Epithelial cell of prostate (primary cell): ENCODE measurements at regions not wholly inside any gene's neighbourhood (a gene's known extent, or its start where the extent isn't known, plus 50 kb on each side); places are given as distances from the start of the nearest gene placed in this dataset.
"Not testable (repeated sequence)": the region's sequence is repeated elsewhere in the genome, so short reads cannot be mapped to it uniquely, and the experiment has no call there.

Experiments
- DNase-seq: peaks from one replicate; pipeline ENCODE4 v3.0.0-alpha.2; 2011; ENCODE audit warnings: low read depth, low spot score
- H3K27ac ChIP-seq: fragments of 450-650 bp; 2 replicates; pipeline ENCODE4 v1.5.1; 2017; ENCODE audit warnings: mild to moderate bottlenecking

DNA sequence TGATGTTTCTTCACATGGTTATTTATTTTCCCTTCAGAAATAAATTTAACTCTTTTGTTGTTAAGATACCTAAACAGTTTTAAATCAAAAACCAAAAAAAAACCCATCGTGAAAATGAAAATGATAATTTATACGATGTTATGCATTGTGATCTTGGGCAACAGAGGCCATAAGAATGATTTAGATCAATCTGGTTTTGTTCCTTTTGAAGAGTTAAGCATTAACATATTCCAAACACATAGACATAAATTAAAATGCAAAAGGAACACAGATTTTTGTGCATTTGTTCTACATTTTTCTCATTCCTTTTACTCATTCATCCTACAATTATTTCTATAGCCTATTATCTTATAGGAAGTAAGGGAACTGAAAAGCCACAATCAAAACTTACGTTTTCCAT lies 226.1 kb upstream of the SEMA3D start:
- no peak for DNase-seq
- H3K27ac ChIP-seq: no peak overlapping the region

DNA sequence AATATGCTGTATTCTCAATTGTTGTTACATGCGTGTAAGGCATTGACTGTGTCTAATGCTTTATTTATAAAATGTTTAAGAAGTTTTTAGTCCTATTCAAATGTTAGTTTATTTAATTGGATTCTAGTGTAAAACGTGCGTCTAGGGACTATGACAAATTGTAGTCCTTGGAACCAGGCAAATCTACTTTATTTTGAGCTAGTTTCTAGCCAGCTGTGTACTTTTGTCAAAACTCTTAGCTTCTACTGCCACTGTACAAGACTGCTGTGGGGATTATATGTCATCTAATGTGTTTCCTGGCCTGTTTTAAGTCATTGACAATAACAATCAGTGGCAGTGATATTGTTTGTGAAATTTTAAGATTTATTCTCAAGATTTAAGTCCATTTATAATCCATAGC lies 220.5 kb upstream of the SEMA3D start:
- H3K27ac ChIP-seq: no peak overlapping the region
- DNase-seq: no peak

DNA sequence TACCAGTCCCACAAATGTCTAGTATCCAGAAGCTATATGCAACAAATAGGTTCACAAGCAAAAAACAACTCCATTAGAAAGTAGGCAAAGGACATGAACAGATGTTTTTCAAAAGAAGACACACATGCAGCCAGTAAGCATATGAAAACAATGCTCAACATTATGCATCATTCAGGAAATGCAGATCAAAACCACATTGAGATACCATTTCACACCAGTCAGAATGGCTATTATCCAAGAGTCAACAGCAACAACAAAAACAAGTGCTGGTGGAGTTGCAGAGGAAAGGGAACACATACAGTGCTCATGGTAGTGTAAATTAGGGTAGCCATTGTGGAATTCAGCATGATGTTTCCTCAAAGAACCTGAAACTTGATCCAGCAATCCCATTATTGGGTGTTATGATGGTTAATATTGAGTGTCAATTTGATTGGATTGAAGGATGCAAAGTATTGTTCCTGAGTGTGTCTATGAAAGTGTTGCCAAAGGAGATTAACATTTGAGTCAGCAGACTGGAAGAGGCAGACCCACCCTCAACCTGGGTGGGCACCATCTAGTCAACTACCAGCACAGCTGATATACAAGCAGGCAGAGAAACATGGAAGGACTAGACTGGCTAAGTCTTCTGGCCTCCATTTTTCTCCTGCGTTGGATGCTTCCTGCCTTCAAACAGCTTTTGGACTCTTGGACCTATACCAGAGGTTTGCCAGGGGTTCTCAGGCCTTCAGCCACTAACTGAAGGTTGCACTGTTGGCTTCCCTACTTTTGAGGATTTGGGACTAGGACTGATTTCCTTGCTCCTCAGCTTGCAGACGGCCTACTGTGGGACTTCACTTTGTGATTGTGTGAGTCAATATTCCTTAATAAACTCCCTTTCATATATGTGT lies 218.4 kb upstream of the SEMA3D start:
- no peak for DNase-seq
- no peak overlapping the region for H3K27ac ChIP-seq

DNA sequence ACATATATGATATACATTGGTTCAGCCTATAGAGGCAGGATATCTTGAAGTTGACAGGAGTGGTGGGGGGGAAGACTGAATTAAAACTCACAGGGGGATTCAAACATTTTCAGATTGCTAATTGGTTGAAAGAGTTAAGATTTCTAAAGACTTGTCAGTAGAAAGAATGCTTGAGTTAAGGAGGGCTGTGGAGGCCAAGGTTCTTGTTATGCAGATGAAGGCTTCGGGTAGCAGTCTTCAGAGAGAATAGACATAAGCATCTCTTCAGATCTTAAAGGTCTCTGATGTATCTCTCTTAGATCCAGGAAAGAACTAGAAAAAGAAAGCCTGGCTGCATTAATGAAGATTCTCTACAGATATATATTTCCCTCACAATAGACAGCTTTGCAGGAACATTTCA lies 209.8 kb upstream of the SEMA3D start:
- DNase-seq: no peak
- no peak overlapping the region for H3K27ac ChIP-seq

DNA sequence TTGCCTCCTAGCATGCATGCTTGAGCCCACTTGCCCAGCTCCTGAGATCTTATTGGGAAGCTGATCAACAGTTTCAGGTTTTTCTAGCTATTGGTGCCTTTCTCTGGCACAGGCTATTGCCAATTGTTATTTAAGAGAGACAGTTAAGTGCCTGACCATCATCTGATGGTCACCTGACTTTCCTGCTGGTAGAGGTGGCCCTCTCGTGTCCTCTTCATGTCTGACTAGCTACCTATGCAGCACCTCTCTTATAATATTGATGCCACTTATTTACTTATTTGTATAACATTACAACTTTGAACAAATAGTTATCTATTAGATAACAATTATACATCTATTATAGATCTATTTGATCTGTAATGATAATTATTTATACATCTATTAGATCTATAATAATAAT lies 205.9 kb upstream of the SEMA3D start:
- no peak for DNase-seq
- H3K27ac ChIP-seq: no peak overlapping the region

DNA sequence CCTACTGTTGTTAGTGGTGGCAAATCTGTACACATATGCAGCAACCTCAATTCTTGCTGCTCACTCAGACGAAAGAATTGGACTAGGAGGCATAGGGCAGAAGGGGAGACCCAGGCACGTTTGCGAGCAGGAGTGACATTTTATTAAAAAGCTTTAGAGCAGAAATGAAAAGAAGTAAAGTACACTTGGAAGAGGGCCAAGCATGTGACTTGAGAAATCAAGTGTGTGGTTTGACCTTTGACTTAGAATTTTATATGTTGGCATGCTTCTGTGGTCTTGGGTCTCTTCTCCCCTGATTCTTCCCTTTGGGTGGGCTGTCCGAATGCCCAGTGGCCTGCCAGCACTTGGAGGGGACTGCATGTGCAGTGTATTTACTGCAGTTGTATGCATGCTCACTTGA lies 205.5 kb upstream of the SEMA3D start:
- H3K27ac ChIP-seq: no peak overlapping the region
- DNase-seq: no peak

DNA sequence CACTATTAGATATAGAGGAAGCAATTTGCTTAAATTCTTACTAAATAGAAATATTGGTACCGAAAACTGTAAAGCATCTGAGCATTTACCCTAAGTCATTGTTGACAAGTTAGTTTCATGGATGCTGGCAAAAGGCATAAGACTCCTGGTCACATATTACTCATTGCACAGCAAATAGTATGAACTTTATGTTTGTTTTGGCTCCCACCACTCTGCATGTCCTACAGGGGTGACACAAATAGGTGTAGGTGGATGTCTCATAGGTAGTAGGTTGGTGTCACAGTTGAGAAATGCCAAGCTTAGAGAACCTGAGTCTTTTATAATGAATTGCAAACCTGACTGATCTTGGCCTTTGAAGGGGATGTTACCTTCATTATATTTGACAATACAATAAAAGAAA lies 199.6 kb upstream of the SEMA3D start:
- no peak for DNase-seq
- H3K27ac ChIP-seq: no peak overlapping the region

DNA sequence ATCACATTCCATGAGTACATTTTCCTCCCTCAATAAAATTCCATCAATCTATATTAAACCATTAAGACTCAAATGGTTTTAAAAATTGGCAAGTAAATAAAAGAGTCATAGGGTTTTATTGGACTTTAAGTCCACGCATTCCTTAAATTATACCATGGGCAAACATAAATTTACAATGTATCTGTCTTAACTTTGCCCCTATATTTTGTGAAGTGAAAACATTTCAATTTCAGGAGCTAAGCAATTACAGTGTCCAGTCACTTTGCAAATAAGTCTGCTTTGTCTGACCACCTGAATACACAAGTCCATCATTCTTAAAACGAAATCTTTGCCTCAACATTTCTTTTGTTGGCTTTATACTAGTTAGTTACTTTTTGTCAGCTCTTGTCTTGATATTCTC lies 197.5 kb upstream of the SEMA3D start:
- no peak for DNase-seq
- no peak overlapping the region for H3K27ac ChIP-seq

DNA sequence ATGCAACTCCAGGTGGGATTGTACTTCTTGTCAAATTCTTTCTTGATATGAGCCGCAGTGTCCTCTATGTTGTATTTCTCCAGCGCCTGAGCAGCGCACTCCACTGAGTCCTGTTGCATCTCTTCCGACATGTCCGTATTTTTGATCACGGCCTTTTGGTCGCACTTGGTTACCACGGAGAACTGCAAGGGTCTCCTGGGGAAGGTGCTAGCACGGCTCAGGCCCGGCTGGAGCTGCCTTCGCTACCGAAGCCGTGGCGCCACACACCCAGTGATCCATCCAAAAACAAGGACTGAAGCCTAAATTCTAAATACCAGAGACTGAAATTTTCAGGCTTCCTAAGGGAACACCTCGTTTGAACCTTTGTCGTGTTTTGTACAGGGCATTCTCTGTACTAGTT lies 194.4 kb upstream of the SEMA3D start:
- DNase-seq: no peak
- H3K27ac ChIP-seq: no peak overlapping the region

DNA sequence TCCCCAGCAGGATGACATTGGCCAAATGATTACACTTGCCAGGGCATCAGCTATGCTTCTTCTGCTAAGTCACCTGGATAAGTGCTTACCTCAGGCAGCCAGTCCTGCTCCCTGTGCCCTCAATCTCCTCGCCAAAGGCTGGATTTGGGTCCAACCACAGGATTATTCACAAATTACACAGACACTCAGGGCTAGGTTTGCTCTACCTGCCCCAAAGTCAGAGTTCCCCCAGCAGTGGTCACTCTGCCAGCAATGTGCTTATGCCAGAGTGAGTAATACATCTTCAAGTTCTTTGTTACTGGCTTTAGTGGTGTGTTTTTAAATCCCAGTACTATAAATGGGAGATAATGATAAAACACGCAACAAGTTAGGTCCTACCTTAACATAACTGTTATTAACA lies 189.7 kb upstream of the SEMA3D start:
- no peak for DNase-seq
- no peak overlapping the region for H3K27ac ChIP-seq

DNA sequence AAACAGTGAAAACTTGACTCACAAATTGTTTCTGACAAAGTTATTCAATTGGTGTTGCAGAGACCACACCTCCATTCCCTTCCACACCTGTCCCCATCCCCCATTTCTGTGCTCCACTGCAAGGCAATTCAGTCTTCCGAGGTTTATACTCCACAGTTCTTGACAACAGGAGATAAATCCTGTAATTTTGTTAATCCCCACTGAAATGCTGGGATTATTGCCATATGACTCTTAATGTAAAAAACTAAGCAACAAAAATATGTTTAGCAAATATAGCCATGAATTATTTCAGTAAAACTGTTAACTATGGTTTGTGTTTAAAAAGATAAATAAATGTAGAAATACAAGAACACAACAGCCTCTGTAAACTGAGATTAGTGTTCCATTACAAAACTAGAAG lies 170.1 kb upstream of the SEMA3D start:
- DNase-seq: no peak
- H3K27ac ChIP-seq: no peak overlapping the region

DNA sequence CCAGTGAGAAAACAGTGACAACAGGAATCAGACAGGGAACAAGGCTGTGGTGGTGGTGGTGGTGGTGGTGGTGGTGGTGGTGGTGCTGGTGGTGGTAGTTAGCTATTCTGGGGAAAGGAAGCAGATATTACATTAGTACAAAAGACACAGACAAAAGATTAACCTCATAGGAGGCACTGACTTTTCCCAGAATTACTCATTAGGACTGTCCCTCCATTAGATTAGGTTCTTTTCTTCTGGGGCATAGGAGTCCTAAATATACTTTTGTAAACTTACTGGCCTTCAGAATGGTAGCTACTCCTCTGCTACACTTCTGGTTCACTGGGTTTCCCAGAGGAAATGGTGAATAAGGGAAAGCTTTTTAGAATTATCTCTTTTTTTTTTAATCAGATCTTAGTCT lies 156.6 kb upstream of the SEMA3D start:
- no peak for DNase-seq

DNA sequence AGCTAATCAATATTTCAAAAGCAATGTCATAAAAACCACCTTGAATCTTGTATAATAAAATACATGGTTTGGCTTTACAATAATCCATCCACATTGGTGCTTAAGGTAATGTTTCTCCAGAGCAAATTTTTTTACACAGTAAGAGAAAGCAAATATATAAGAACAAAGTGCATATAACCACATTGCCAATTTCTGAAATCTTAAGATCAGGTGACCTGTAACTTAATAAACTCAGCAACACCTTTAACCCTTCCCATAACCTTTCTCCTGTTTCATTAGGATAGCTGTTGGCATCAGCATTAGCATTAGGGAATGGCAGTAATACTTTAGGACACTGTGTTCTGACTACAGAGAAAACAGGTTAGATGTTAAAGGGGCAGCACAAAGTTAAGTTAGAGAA lies 155.9 kb upstream of the SEMA3D start:
- H3K27ac ChIP-seq: no peak overlapping the region
- DNase-seq: no peak

More for the DNA sequence above, 156.6 kb upstream of the SEMA3D start:
- no peak overlapping the region for H3K27ac ChIP-seq

DNA sequence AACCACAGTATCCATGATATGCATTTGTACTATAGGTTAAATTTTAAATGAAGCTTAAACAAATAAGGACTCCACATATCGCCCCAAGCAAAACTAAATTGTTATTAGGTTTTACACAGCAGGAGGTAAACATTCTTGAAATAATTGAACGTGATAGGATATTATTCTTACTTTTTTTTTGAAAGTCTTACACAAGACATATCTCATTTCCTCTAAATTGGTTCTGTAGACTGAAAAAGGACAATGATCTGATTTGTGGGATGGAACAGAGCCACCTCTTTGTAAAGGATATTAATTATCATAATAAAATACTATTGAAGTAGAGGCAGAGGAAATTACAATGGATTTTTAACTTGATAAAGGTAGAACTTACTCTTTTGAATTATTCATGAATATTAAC lies 155.1 kb upstream of the SEMA3D start:
- H3K27ac ChIP-seq: no peak overlapping the region
- DNase-seq: no peak

DNA sequence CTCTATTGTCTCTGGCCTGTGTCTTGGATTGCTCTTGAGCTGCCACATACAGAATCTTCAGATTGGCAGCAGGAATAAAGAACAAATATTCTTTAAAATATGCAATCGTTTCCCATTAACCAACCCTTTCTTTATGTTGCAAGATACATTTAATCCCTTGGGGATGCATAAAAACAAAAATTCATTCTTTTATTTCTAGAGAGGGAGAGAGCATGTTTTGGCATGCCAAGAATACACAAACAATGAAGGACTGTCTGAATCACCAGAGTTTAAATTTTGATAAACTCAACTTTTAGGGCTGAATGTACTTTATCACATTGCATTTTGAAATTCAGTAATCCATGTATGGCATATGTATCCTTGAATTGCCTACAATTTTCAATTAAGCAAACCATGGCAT lies 154.3 kb upstream of the SEMA3D start:
- no peak overlapping the region for H3K27ac ChIP-seq

DNA sequence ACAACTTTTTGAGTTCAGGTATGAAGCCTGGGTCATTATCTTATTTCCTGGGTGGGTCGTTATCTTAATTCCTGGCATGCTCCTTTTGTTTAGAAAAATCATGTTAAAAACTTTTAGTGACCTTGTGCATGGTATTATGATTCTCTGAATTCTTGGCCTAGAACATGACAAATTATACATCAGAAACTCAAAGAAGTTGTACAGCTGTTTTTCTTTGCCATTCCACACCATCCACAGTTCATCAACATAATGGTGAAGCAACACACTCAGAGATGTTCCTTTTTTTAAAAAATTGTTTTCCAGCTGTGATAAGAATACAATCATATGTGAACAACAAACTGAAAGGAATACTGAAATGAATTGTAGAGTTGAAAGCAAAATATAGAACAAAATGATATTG lies 149.2 kb upstream of the SEMA3D start:
- no peak for DNase-seq
- no peak overlapping the region for H3K27ac ChIP-seq

More for the DNA sequence above, 154.3 kb upstream of the SEMA3D start:
- no peak for DNase-seq

DNA sequence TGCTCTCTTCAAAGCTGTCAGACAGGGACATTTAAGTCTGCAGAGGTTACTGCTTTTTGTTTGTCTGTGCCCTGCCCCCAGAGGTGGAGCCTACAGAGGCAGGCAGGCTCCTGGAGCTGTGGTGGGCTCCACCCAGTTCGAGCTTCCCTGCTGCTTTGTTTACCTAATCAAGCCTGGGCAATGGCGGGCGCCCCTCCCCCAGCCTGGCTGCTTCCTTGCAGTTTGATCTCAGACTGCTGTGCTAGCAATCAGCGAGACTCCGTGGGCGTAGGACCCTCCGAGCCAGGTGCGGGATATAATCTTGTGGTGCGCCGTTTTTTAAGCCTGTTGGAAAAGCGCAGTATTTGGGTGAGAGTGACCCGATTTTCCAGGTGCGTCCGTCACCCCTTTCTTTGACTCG lies 148.3 kb upstream of the SEMA3D start:
- not testable (repeated sequence) for H3K27ac ChIP-seq, DNase-seq

DNA sequence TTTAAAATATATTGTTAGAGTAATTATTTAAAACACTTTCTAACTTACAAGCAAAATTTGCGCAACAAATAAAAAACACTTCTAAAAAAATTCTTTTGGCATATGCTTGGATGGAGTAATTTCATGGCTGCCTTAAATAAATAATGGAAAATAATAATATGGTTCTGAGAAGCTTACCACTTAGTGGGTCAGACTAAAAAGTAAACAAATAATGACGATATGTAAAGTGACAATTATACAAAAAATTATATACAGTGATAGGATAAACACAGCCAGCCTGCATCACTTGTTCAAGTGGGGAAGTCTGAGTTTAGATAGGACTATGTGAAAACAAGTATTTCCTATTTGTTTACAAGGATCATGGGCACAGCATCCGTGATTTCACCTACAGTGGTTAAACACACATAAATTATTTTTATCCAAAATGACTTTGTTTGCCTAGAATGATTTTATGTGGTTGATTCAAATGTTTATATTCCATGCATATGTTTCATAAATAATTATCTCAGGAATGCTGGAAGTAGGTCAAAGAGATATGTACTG lies 141.7 kb upstream of the SEMA3D start:
- H3K27ac ChIP-seq: no peak overlapping the region
- DNase-seq: no peak

DNA sequence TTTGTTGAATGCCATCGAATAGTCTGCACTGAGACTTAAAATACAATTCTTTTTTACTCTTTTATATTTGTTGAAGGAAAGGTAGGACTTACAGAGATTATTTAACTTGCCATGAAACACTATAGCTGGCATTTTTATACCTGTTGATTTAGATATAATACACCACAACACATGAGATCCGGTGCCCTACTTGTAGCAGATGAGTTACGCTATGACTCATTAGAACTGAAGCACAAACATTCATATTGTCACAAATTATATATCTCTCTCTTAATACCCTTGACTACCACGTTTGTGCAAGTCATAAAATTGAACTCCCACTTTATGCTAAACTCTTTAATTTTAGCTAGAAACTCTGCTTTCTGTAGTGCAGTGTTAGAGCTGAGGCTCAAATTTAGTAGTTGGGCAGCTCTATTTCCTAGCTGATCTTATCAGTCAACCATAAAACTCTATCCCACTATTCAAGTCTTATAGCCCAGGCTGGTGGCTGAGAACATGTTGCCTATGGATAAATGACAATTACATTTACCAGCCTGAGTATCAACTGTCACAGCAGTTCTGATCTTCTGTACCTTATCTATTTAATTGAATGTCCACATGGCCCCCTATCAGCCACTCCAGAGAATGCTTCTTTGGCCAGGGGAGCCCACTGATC lies 137.4 kb upstream of the SEMA3D start:
- H3K27ac ChIP-seq: no peak overlapping the region
- DNase-seq: no peak

DNA sequence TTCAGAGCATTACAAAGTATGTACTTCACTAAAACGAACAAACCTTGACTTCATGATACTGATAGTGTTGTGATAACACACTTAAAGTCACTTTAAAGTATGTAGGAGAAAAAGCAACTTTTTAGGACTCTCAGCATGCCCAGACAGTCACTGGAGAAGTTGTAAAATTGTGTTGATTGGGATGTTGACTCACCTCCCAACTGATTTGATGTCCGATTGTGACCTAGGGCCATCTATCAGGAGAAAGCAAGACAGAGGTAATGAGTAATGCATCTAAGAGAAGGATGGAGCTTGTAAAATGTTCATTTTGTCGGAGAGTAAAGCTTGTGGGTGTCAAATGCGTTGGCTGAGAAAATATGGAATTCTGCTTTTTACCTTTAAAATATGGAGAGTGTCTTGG lies 135.4 kb upstream of the SEMA3D start:
- no peak overlapping the region for H3K27ac ChIP-seq
- peak; percentile 10 for DNase-seq

DNA sequence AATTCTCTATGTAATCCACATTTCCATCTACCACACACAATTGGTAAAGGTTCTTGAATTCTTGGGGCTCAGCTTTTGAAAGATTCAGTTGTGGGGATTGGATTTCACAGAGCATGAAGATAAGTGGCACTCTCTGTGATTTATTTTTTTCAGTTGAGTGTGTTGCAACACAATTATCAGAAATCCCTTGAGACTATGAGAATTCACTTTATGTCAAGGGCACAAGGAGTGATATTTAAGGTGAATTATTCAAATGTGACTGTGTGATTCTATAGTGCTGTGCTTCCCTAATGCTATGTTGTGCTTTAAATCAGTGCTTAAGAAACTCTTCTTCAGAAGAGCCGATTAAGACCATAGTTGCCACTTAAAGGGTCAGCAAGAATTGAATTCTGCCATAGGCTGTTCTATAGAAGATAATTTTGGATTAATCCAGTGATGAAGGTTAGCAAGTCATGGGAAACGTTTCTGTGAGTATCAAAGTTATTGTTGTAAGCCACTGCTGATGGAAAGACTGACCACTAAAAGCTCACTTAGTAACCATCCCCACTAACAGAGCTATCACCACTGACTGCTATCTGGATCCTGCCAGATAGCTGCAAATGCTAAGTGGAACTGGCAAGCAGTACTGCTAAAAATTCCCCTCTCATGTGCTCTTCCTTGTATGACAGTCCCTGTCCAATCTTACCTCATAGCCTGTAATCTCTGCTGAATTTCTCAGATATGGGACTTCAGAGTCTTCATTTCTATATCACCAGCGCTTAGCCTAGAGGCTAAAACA lies 134.0 kb upstream of the SEMA3D start:
- H3K27ac ChIP-seq: no peak overlapping the region
- DNase-seq: no peak
